Upper lobe of left lung (tissue), 4 donors: ENCODE measurements at regions not wholly inside any gene's neighbourhood (a gene's known extent, or its start where the extent isn't known, plus 50 kb on each side); places are given as distances from the start of the nearest gene placed in this dataset.

ENCODE experiments used
- EP300 ChIP-seq, 4 donors: sonication (generic); formaldehyde crosslinking; IDR thresholded peaks; one replicate each; pipeline ENCODE4 v1.5.1; 2017; ENCODE audit warnings: antibody characterized with exemption in 4 of 4, control low read depth in 2 of 4
- POLR2A ChIP-seq, 4 donors: fragments of 450-650 bp; IDR thresholded peaks; one replicate each; pipeline ENCODE4 v1.5.1; 2016 to 2017; ENCODE audit warnings: antibody characterized with exemption in 4 of 4, mild to moderate bottlenecking in 2 of 4
- POLR2AphosphoS5 ChIP-seq, 2 donors: sonication (generic); formaldehyde crosslinking; IDR thresholded peaks; one replicate each; pipeline ENCODE4 v1.5.1; 2017; ENCODE audit warnings: antibody characterized with exemption in 2 of 2
- TF ChIP-seq, protein P1 (sequence below), 6 experiments: fragments of 450-650 bp in 4 of 6; fragments of 200-600 bp in 2 of 6; sonication (generic) in 2 of 6; IDR thresholded peaks; one replicate each; pipeline ENCODE4 v1.5.1; 2016 to 2019; ENCODE audit warnings: antibody characterized with exemption in 6 of 6

DNA sequence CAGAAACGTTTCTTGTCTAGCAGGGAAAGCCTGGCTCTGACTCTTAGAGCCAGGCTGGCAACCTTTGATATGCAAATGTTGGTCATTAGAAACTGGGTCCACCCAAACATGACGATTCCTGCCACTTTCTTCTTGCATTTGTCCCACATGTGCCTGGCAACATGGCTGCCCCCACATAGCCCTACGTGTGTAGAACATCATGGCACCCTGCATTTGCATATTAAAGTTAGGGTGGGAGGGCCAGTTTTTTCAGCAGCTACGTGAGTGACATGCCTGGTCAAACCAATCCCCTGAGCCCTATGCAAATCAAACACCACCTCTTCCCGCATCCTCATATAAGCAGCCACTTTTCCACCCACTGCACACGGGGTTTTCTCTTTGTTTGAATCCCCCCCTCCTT, 95.0 kb downstream of the LIG4 start:
- TF ChIP-seq POLR2A (IDR thresholded peaks at IDR 0.05) (no peak), EP300 (IDR thresholded peaks at IDR 0.05) (no peak), POLR2AphosphoS5 (IDR thresholded peaks at IDR 0.05) (no peak)
- TF ChIP-seq, protein P1, sequence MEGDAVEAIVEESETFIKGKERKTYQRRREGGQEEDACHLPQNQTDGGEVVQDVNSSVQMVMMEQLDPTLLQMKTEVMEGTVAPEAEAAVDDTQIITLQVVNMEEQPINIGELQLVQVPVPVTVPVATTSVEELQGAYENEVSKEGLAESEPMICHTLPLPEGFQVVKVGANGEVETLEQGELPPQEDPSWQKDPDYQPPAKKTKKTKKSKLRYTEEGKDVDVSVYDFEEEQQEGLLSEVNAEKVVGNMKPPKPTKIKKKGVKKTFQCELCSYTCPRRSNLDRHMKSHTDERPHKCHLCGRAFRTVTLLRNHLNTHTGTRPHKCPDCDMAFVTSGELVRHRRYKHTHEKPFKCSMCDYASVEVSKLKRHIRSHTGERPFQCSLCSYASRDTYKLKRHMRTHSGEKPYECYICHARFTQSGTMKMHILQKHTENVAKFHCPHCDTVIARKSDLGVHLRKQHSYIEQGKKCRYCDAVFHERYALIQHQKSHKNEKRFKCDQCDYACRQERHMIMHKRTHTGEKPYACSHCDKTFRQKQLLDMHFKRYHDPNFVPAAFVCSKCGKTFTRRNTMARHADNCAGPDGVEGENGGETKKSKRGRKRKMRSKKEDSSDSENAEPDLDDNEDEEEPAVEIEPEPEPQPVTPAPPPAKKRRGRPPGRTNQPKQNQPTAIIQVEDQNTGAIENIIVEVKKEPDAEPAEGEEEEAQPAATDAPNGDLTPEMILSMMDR (IDR thresholded peaks at IDR 0.05) = no peak
